NT2/D1 (cell line): ENCODE measurements at regions not wholly inside any gene's neighbourhood (a gene's known extent, or its start where the extent isn't known, plus 50 kb on each side); places are given as distances from the start of the nearest gene placed in this dataset.

Experiments
- SUZ12 ChIP-seq: IDR thresholded peaks from 2 replicates; pipeline ENCODE4 v1.6.1; 2011; ENCODE audit not compliant: insufficient read length, insufficient read depth; ENCODE audit errors: extremely low read depth
- YY1 ChIP-seq: IDR thresholded peaks from 2 replicates; pipeline ENCODE4 v1.6.1; 2011; ENCODE audit not compliant: insufficient read length, insufficient read depth

- TF ChIP-seq YY1 (no peak), SUZ12 (no peak)
These were observed 364.9 kb downstream of the ZNF674 start for GRCh38 chrX:46180258-46180687.
